Small intestine (tissue), 7 donors: ENCODE measurements at regions not wholly inside any gene's neighbourhood (a gene's known extent, or its start where the extent isn't known, plus 50 kb on each side); places are given as distances from the start of the nearest gene placed in this dataset.

ENCODE experiments used
- DNase-seq, 2 donors: peaks; one replicate each; pipeline versions ENCODE4 v3.0.0 to v3.0.0-alpha.2; 2013
- FAIRE-seq: peaks from 2 replicates; lab custom pipeline; 2012; peaks lifted over from hg19 to GRCh38; lab: Jason Lieb, UNC
- H3K27ac ChIP-seq, 3 donors: one replicate each; pipeline ENCODE4 v1.5.1; 2013; ENCODE audit warnings: low read length in 2 of 3, mild to moderate bottlenecking in 2 of 3, control low read depth in 1 of 3, inconsistent platforms in 1 of 3, low read depth in 1 of 3, moderate library complexity in 1 of 3
- H3K27me3 ChIP-seq, 3 donors: one replicate each; pipeline ENCODE4 v1.6.1; 2013; ENCODE audit warnings: low read length in 3 of 3, inconsistent platforms in 1 of 3; ENCODE audit not compliant: control insufficient read depth in 3 of 3, insufficient read depth in 3 of 3
- H3K36me3 ChIP-seq, 3 donors: one replicate each; pipeline ENCODE4 v1.6.1; 2013; ENCODE audit warnings: low read length in 3 of 3, inconsistent platforms in 1 of 3, low read depth in 1 of 3, mild to moderate bottlenecking in 1 of 3, moderate library complexity in 1 of 3; ENCODE audit not compliant: control insufficient read depth in 3 of 3, insufficient read depth in 2 of 3
- H3K4me1 ChIP-seq, 3 donors: one replicate each; pipeline ENCODE4 v1.6.1; 2013; ENCODE audit warnings: low read length in 2 of 3, inconsistent platforms in 1 of 3, low read depth in 1 of 3, mild to moderate bottlenecking in 1 of 3, moderate library complexity in 1 of 3; ENCODE audit not compliant: control insufficient read depth in 3 of 3, insufficient read depth in 2 of 3
- H3K4me3 ChIP-seq, 3 donors: one replicate each; pipeline ENCODE4 v1.5.1; 2013; ENCODE audit warnings: low read length in 3 of 3, control low read depth in 1 of 3, inconsistent platforms in 1 of 3, low read depth in 1 of 3, mild to moderate bottlenecking in 1 of 3, moderate library complexity in 1 of 3
- H3K9me3 ChIP-seq, 2 donors: one replicate each; pipeline ENCODE4 v1.6.1; 2013; ENCODE audit warnings: low read depth in 1 of 2, low read length in 1 of 2; ENCODE audit not compliant: control insufficient read depth in 2 of 2, insufficient read depth in 1 of 2
- whole genome bisulfite sequencing, 3 donors: extraction: QIAGEN DNeasy Blood & Tissue Kit; methylation state at CpG; one replicate each; pipeline ENCODE4 v1.1.7; 2013; 5-methylcytosine and 5-hydroxymethylcytosine counted together
- donor health status: healthy with polysubstance abuse.
- donor health status: control.
- donor health status: control.
- donor health status: Bipolar disorder and iron deficiency.
- donor health status: healthy.

- Histone ChIP-seq H3K9me3 (no peaks in the 10 kb centered on the region), H3K36me3 (no peaks in the 10 kb centered on the region), H3K4me3 (no peak overlapping the region), H3K27me3 (no peaks in the 10 kb centered on the region), H3K27ac (no peak overlapping the region), H3K4me1 (no peaks in the 10 kb centered on the region)
- FAIRE-seq (no peak), DNase-seq (no peak)
- WGBS, 3 donors: 84 to 86% (median 86%) methylated on average over 21 of the region's 21 CpGs
Observed at GRCh38 chr10:130497056-130498010, 361.1 kb downstream of the GLRX3 start.

GRCh38 chr10:130498042-130498441, 361.9 kb downstream of the GLRX3 start:
- Histone ChIP-seq H3K4me1 (no peaks in the 10 kb centered on the region), H3K27me3 (no peaks in the 10 kb centered on the region), H3K36me3 (no peaks in the 10 kb centered on the region), H3K27ac (no peak overlapping the region), H3K4me3 (no peak overlapping the region), H3K9me3 (no peaks in the 10 kb centered on the region)
- DNase-seq (no peak), FAIRE-seq (no peak)
- WGBS, 3 donors: 67 to 90% (median 86%) methylated on average over 7 of the region's 7 CpGs

GRCh38 chr10:130498934-130499333, 362.7 kb downstream of the GLRX3 start:
- DNase-seq (no peak), FAIRE-seq (no peak)
- H3K4me1 ChIP-seq: no peaks in the 10 kb centered on the region
- H3K9me3 ChIP-seq: no peaks in the 10 kb centered on the region
- 68 to 75% (median 69%) methylated on average over 8 of the region's 8 CpGs for WGBS, 3 donors
- no peak overlapping the region for H3K4me3 ChIP-seq
- H3K27ac ChIP-seq: no peak overlapping the region
- no peaks in the 10 kb centered on the region for H3K36me3 ChIP-seq
- H3K27me3 ChIP-seq: peaks cover 0 to 1% (median 0%) of the 10 kb centered on the region in 3 donors

DNA sequence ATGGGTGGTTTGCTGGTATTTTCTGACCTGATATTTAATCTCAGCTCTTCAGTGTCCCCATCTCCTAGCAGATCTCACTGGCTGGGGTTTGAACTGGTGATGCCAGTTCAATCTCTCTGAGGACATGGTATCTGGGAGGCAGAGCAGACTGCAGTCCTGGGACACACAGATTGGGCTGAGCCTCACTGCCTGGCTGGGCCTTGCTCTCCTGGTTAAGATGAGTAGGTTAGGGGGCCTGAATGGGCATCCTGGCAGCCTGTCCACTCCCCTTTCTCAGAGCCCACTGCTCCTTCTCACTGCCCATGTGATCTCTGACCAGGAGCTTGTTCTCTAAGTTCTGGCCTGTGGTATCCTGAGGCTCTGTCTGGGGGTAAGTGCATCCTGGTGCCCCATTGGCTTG, 363.4 kb downstream of the GLRX3 start:
- Histone ChIP-seq H3K36me3 (no peaks in the 10 kb centered on the region), H3K4me3 (no peak overlapping the region), H3K4me1 (no peaks in the 10 kb centered on the region), H3K27ac (no peak overlapping the region), H3K27me3 (peaks cover 0 to 2% (median 0%) of the 10 kb centered on the region in 3 donors), H3K9me3 (no peaks in the 10 kb centered on the region)
- FAIRE-seq (no peak), DNase-seq (no peak)

- WGBS, 3 donors: 80 to 83% (median 81%) methylated on average over 10 of the region's 10 CpGs
- no peak for FAIRE-seq
- no peaks in the 10 kb centered on the region for H3K36me3 ChIP-seq
- no peaks in the 10 kb centered on the region for H3K4me1 ChIP-seq
- no peak overlapping the region for H3K4me3 ChIP-seq
- DNase-seq: no peak
- H3K27me3 ChIP-seq: peaks cover 0 to 2% (median 0%) of the 10 kb centered on the region in 3 donors
- no peak overlapping the region for H3K27ac ChIP-seq
- no peaks in the 10 kb centered on the region for H3K9me3 ChIP-seq
Observed at GRCh38 chr10:130500261-130501000, 364.2 kb downstream of the GLRX3 start.

DNA sequence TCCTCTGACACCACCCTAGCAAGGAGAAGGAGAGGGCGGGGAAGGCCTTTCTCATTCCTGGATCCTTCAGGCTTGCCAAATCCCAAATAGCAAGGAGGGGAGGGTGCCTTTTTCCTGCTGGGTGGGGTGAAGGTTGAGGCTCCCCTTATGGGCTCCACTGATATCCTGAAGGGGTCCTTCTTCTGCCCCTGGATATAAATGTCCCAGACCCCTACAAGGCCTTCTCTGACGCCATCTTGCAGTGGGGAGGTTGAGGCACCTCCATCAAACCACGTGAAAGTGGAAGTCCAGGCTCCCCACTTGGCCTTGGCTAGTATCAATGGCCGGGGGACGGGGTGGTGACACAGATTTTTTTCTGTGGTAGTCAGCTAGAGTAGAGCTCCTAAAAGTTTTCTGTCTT, 371.3 kb downstream of the GLRX3 start:
- 65 to 75% (median 72%) methylated on average over 5 of the region's 5 CpGs for WGBS, 3 donors
- FAIRE-seq: no peak

DNA sequence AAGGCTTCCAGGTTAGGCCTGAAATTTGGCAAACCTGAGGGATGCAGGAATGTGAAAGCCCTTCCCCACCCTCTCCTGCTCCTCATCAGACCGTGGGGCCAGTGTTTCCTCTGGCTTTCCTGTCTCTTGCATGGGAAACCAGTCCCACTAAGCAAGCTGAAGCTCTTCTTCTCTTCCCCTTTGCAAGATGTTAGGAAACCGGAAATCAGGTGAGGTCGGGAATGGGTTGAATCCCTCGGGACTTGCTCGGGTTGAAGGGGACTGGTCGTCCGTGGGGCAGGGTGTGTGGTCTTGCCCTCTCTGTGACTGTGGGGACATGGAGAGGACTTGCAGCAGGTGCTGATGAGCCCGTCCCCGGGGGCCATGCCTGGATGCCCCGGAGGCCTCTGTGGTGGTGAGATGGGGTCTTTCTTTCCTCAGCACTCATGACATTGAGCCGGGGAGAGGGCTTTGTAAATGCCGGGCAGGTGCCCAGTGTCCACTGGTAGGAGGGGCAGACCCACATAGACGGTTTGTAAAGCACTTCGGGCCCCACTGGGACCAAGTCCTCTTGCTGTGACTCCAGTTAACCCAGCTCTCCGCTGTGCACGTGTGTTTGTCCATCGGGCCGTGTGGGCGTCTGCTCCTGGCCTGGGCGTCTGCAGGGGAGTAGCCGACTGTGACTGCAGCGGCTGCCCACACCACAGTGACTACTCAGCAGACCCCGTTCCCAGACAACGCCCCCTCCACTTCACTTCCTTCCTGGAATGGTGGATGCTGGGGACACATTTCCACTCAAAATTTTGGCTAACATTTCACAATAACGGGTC, 373.9 kb downstream of the GLRX3 start:
- Histone ChIP-seq H3K36me3 (no peaks in the 10 kb centered on the region), H3K4me3 (no peak overlapping the region), H3K4me1 (no peaks in the 10 kb centered on the region), H3K27ac (no peak overlapping the region), H3K9me3 (no peaks in the 10 kb centered on the region), H3K27me3 (no peaks in the 10 kb centered on the region)
- WGBS, 3 donors: 80 to 86% (median 84%) methylated on average over 25 of the region's 25 CpGs
- DNase-seq (no peak), FAIRE-seq (no peak)

More for the DNA sequence above, 371.3 kb downstream of the GLRX3 start:
- no peaks in the 10 kb centered on the region for H3K4me1 ChIP-seq
- H3K36me3 ChIP-seq: no peaks in the 10 kb centered on the region
- H3K9me3 ChIP-seq: no peaks in the 10 kb centered on the region
- H3K4me3 ChIP-seq: no peak overlapping the region
- H3K27ac ChIP-seq: no peak overlapping the region
- no peak for DNase-seq
- peaks cover 0 to 2% (median 0%) of the 10 kb centered on the region in 3 donors for H3K27me3 ChIP-seq

DNA sequence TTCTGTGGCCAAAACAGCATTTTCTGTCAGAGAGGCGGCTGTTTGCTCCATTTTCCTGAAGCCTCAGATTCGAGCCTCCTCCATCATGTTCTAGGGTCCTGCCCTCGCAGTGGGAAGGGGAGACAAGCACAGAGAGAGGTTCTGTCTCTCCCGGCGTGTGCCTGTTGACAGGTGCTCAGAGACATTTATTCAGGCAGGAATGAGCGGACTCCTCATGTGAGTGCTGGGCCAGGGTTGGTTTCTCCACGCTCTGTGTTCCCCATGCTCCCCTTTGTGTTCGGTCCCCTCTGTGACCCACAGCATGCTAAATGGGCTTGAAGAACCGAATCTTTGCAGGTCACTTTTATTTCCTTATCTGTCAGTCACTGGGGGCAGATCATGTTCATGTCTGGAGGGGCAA, 374.6 kb downstream of the GLRX3 start:
- FAIRE-seq (no peak), DNase-seq (no peak)
- Histone ChIP-seq H3K4me3 (no peak overlapping the region), H3K9me3 (no peaks in the 10 kb centered on the region), H3K27me3 (no peaks in the 10 kb centered on the region), H3K4me1 (no peaks in the 10 kb centered on the region), H3K36me3 (no peaks in the 10 kb centered on the region), H3K27ac (no peak overlapping the region)
- 81 to 83% (median 81%) methylated on average over 9 of the region's 9 CpGs for WGBS, 3 donors
